Panc1 (cell line): ENCODE measurements at regions not wholly inside any gene's neighbourhood (a gene's known extent, or its start where the extent isn't known, plus 50 kb on each side); places are given as distances from the start of the nearest gene placed in this dataset.

Experiments used
- POLR2AphosphoS5 ChIP-seq: IDR thresholded peaks from 2 replicates; pipeline ENCODE4 v1.6.1; 2012; ENCODE audit warnings: mild to moderate bottlenecking, low read depth, low read length, moderate library complexity
- SIN3A ChIP-seq: IDR thresholded peaks from 2 replicates; pipeline ENCODE4 v1.6.1; 2012; ENCODE audit warnings: low read depth, mild to moderate bottlenecking, low read length, moderate library complexity, borderline replicate concordance; ENCODE audit not compliant: insufficient read depth
- TCF7L2 ChIP-seq: IDR thresholded peaks from 2 replicates; pipeline ENCODE4 v1.6.1; 2011; ENCODE audit warnings: mild to moderate bottlenecking, low read depth, low read length, inconsistent platforms
- TF ChIP-seq, protein P1 (sequence below), 2 experiments: IDR thresholded peaks; 2 replicates each; pipeline ENCODE4 v1.6.1; 2011 to 2012; ENCODE audit warnings: low read depth in 2 of 2, control low read depth in 1 of 2, low read length in 1 of 2, mild to moderate bottlenecking in 1 of 2, moderate library complexity in 1 of 2; ENCODE audit not compliant: insufficient read depth in 1 of 2
- TF ChIP-seq, protein P2 (sequence below): fragments of 450-650 bp; IDR thresholded peaks from 2 replicates; pipeline ENCODE4 v1.5.1; 2017; ENCODE audit warnings: mild to moderate bottlenecking

- TF ChIP-seq, protein P1, sequence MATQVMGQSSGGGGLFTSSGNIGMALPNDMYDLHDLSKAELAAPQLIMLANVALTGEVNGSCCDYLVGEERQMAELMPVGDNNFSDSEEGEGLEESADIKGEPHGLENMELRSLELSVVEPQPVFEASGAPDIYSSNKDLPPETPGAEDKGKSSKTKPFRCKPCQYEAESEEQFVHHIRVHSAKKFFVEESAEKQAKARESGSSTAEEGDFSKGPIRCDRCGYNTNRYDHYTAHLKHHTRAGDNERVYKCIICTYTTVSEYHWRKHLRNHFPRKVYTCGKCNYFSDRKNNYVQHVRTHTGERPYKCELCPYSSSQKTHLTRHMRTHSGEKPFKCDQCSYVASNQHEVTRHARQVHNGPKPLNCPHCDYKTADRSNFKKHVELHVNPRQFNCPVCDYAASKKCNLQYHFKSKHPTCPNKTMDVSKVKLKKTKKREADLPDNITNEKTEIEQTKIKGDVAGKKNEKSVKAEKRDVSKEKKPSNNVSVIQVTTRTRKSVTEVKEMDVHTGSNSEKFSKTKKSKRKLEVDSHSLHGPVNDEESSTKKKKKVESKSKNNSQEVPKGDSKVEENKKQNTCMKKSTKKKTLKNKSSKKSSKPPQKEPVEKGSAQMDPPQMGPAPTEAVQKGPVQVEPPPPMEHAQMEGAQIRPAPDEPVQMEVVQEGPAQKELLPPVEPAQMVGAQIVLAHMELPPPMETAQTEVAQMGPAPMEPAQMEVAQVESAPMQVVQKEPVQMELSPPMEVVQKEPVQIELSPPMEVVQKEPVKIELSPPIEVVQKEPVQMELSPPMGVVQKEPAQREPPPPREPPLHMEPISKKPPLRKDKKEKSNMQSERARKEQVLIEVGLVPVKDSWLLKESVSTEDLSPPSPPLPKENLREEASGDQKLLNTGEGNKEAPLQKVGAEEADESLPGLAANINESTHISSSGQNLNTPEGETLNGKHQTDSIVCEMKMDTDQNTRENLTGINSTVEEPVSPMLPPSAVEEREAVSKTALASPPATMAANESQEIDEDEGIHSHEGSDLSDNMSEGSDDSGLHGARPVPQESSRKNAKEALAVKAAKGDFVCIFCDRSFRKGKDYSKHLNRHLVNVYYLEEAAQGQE (IDR thresholded peaks at IDR 0.05; ENCODE audit: insufficient read depth in 1 of 2, low read depth in 2 of 2, low read length in 1 of 2), result no peak
- TF ChIP-seq, protein P2, sequence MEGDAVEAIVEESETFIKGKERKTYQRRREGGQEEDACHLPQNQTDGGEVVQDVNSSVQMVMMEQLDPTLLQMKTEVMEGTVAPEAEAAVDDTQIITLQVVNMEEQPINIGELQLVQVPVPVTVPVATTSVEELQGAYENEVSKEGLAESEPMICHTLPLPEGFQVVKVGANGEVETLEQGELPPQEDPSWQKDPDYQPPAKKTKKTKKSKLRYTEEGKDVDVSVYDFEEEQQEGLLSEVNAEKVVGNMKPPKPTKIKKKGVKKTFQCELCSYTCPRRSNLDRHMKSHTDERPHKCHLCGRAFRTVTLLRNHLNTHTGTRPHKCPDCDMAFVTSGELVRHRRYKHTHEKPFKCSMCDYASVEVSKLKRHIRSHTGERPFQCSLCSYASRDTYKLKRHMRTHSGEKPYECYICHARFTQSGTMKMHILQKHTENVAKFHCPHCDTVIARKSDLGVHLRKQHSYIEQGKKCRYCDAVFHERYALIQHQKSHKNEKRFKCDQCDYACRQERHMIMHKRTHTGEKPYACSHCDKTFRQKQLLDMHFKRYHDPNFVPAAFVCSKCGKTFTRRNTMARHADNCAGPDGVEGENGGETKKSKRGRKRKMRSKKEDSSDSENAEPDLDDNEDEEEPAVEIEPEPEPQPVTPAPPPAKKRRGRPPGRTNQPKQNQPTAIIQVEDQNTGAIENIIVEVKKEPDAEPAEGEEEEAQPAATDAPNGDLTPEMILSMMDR, result no peak
- no peak for TF ChIP-seq POLR2AphosphoS5
- no peak for TF ChIP-seq TCF7L2
- TF ChIP-seq SIN3A, result no peak
Measured at GRCh38 chr16:6076631-6077030, 979.0 kb upstream of the EEF2KMT start.
